Breast epithelium (tissue), 3 donors: ENCODE measurements at regions not wholly inside any gene's neighbourhood (a gene's known extent, or its start where the extent isn't known, plus 50 kb on each side); places are given as distances from the start of the nearest gene placed in this dataset.

ENCODE experiments used
- CTCF ChIP-seq, 3 donors: fragments of 450-650 bp; IDR thresholded peaks; one replicate each; pipeline ENCODE4 v1.5.1; 2016 to 2017; ENCODE audit warnings: antibody characterized with exemption in 3 of 3, mild to moderate bottlenecking in 3 of 3, moderate library complexity in 3 of 3
- POLR2AphosphoS5 ChIP-seq, 3 donors: sonication (generic); formaldehyde crosslinking; IDR thresholded peaks; one replicate each; pipeline ENCODE4 v1.6.1; 2017; ENCODE audit warnings: antibody characterized with exemption in 3 of 3

DNA sequence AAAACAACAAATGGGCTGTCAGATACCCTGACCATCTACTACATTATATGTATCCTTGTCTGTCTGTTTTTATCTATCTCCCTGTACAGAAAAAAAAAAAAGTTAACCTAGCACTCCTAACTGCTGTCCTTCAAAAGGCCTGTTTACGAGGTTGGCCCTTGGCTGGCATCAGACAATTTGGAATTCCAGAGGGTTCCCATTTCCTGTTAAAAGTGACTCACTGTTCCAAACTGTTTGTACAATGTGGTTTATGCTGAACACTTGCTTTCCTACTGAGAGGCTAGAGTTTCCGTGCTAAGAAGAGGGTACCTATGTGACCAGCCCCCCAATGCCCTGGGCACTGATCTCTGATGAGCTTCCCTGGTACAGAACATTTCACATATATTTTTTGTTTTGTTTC, 65.9 kb upstream of the HMGXB4 start:
- TF ChIP-seq CTCF (IDR thresholded peaks at IDR 0.05) (no peak), POLR2AphosphoS5 (IDR thresholded peaks at IDR 0.05) (no peak)
